ENCODE measurements at regions not wholly inside any gene's neighbourhood (a gene's known extent, or its start where the extent isn't known, plus 50 kb on each side); places are given as distances from the start of the nearest gene placed in this dataset.
"Not testable (repeated sequence)": the region's sequence is repeated elsewhere in the genome, so short reads cannot be mapped to it uniquely, and the experiment has no call there.

DNA sequence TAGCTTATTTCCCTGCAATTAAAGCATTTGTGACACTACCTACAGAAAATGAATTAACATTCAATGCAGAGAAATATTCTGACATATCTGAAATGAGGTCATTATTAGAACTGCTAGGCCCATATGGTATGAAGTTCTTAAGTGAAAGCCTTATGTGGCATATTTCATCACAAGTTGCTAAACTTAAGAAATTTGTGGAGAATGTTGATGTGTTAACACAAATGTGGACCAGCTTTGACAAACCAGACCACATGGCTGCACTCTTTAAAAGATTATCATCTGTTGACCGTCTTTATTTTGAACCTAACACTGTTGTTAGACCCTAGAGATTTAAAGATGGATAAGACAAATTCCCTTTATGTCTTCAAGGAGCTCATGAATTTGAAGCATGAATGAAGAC, 1024.1 kb downstream of the RPA4 start:
- ATAC-seq (no peak), DNase-seq (no peak), FAIRE-seq (peak; percentile 37)
- 66 to 67% methylated on average over 1 of the region's 1 CpG for WGBS, 2 donors
- Histone ChIP-seq H3K4me1 (no peaks in the 10 kb centered on the region), H3K27me3 (peaks cover 0 to 6% (median 2%) of the 10 kb centered on the region in 4 donors), H3K4me3 (no peak overlapping the region), H3K27ac (no peak overlapping the region), H3K36me3 (no peaks in the 10 kb centered on the region), H3K9me3 (no peaks in the 10 kb centered on the region)
- intact Hi-C loops (cut with DNase I) = no loop called here
- TF ChIP-seq, protein P1, sequence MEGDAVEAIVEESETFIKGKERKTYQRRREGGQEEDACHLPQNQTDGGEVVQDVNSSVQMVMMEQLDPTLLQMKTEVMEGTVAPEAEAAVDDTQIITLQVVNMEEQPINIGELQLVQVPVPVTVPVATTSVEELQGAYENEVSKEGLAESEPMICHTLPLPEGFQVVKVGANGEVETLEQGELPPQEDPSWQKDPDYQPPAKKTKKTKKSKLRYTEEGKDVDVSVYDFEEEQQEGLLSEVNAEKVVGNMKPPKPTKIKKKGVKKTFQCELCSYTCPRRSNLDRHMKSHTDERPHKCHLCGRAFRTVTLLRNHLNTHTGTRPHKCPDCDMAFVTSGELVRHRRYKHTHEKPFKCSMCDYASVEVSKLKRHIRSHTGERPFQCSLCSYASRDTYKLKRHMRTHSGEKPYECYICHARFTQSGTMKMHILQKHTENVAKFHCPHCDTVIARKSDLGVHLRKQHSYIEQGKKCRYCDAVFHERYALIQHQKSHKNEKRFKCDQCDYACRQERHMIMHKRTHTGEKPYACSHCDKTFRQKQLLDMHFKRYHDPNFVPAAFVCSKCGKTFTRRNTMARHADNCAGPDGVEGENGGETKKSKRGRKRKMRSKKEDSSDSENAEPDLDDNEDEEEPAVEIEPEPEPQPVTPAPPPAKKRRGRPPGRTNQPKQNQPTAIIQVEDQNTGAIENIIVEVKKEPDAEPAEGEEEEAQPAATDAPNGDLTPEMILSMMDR (IDR thresholded peaks at IDR 0.05) = no peak

DNA sequence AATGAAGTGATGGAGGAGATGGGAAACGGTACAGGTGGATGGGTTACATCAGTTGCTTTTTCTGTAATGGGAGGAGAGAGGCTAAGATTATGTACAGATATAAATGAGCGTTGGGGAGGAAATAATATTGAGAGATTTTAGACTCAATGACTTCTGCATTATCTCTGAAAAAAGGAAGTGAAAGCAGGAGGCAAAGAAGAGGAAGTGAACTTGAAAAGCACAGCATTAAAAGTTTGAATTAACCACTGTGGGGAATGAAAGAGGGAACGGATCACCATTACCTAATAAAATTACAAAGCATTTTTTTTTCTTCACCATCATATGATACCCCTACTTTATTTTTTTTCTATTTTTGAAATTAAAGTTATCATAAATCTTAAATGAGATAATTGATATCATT, 1025.5 kb downstream of the RPA4 start:
- peaks cover 0 to 6% (median 2%) of the 10 kb centered on the region in 4 donors for H3K27me3 ChIP-seq
- ATAC-seq (no peak), DNase-seq (no peak), FAIRE-seq (no peak)
- H3K36me3 ChIP-seq = no peaks in the 10 kb centered on the region
- intact Hi-C loops (cut with DNase I) = no loop called here
- H3K4me1 ChIP-seq = no peaks in the 10 kb centered on the region
- TF ChIP-seq, protein P1 (IDR thresholded peaks at IDR 0.05) = no peak
- WGBS, 2 donors = 53 to 69% methylated on average over 3 of the region's 3 CpGs
- H3K27ac ChIP-seq = no peak overlapping the region
- H3K9me3 ChIP-seq = no peaks in the 10 kb centered on the region
- H3K4me3 ChIP-seq = no peak overlapping the region

- ATAC-seq; H3K9me3 ChIP-seq; FAIRE-seq; H3K4me1 ChIP-seq; H3K4me3 ChIP-seq; H3K36me3 ChIP-seq; H3K27me3 ChIP-seq; H3K27ac ChIP-seq; intact Hi-C loops (cut with DNase I): not testable (repeated sequence)
- DNase-seq = peak in 1 of 6 donors; percentile 23
- WGBS, 2 donors = 74 to 80% methylated on average over 10 of the region's 10 CpGs
These were observed 1031.7 kb downstream of the RPA4 start for GRCh38 chrX:97915390-97915789.

- intact Hi-C loops (cut with DNase I); ATAC-seq; H3K4me1 ChIP-seq; H3K36me3 ChIP-seq; H3K27me3 ChIP-seq; H3K27ac ChIP-seq; H3K9me3 ChIP-seq; H3K4me3 ChIP-seq; FAIRE-seq: not testable (repeated sequence)
- DNase-seq = peak in 1 of 6 donors; percentile 25
- WGBS, 2 donors = 54 to 70% methylated on average over 8 of the region's 8 CpGs
These were observed 1037.5 kb downstream of the RPA4 start for GRCh38 chrX:97921223-97921622.

GRCh38 chrX:97931586-97931985, 1047.9 kb downstream of the RPA4 start:
- no peak overlapping the region for H3K4me3 ChIP-seq
- DNase-seq = no peak
- 48 to 49% methylated on average over 2 of the region's 2 CpGs for WGBS, 2 donors
- no peak for ATAC-seq
- FAIRE-seq = no peak
- no peaks in the 10 kb centered on the region for H3K9me3 ChIP-seq
- H3K36me3 ChIP-seq = no peaks in the 10 kb centered on the region
- TF ChIP-seq, protein P1 (IDR thresholded peaks at IDR 0.05) = no peak
- no peak overlapping the region for H3K27ac ChIP-seq
- no peaks in the 10 kb centered on the region for H3K4me1 ChIP-seq
- no peaks in the 10 kb centered on the region for H3K27me3 ChIP-seq
- intact Hi-C loops (cut with DNase I) = no loop called here

- Histone ChIP-seq H3K4me3 (no peak overlapping the region), H3K36me3 (no peaks in the 10 kb centered on the region), H3K4me1 (no peaks in the 10 kb centered on the region), H3K27ac (no peak overlapping the region), H3K9me3 (no peaks in the 10 kb centered on the region), H3K27me3 (no peaks in the 10 kb centered on the region)
- WGBS, 2 donors = 60 to 63% methylated on average over 1 of the region's 1 CpG
- FAIRE-seq (no peak), ATAC-seq (no peak), DNase-seq (no peak)
- intact Hi-C loops (cut with DNase I) = no loop called here
- TF ChIP-seq, protein P1 (IDR thresholded peaks at IDR 0.05) = no peak
These were observed 1052.6 kb downstream of the RPA4 start for GRCh38 chrX:97936296-97936695.

Measured in pancreas (tissue), 10 donors.